Cardiac muscle cell (in vitro differentiated cells and primary cell): ENCODE measurements at regions not wholly inside any gene's neighbourhood (a gene's known extent, or its start where the extent isn't known, plus 50 kb on each side); places are given as distances from the start of the nearest gene placed in this dataset.

Experiments
- DNase-seq, 2 donors: peaks; one replicate each; pipeline versions ENCODE4 v3.0.0 to v3.0.0-alpha.2; 2010 to 2017; ENCODE audit warnings: low read depth in 1 of 2, low spot score in 1 of 2
- H3K27ac ChIP-seq: fragments of 200-600 bp; sonication (generic); 2 replicates; pipeline ENCODE4 v1.5.1; 2016
- H3K27me3 ChIP-seq: fragments of 200-600 bp; sonication (generic); 2 replicates; pipeline ENCODE4 v1.6.0; 2016; ENCODE audit warnings: control low read depth
- H3K36me3 ChIP-seq: fragments of 200-600 bp; sonication (generic); 2 replicates; pipeline ENCODE4 v1.5.1; 2016; ENCODE audit warnings: control low read depth
- H3K4me1 ChIP-seq: fragments of 200-600 bp; sonication (generic); 2 replicates; pipeline ENCODE4 v1.8.1; 2017; ENCODE audit warnings: low read depth, mild to moderate bottlenecking, mixed run types
- H3K4me3 ChIP-seq: fragments of 200-600 bp; sonication (generic); 2 replicates; pipeline ENCODE4 v1.5.1; 2016; ENCODE audit warnings: mild to moderate bottlenecking
- H3K9me3 ChIP-seq: fragments of 200-600 bp; sonication (generic); 2 replicates; pipeline ENCODE4 v1.5.1; 2017; ENCODE audit warnings: low read depth, mild to moderate bottlenecking, control low read depth
- TF ChIP-seq, protein P1 (sequence below): IDR thresholded peaks from 2 replicates; pipeline ENCODE4 v1.5.1; 2012; ENCODE audit warnings: low read depth, mild to moderate bottlenecking, low read length

DNA sequence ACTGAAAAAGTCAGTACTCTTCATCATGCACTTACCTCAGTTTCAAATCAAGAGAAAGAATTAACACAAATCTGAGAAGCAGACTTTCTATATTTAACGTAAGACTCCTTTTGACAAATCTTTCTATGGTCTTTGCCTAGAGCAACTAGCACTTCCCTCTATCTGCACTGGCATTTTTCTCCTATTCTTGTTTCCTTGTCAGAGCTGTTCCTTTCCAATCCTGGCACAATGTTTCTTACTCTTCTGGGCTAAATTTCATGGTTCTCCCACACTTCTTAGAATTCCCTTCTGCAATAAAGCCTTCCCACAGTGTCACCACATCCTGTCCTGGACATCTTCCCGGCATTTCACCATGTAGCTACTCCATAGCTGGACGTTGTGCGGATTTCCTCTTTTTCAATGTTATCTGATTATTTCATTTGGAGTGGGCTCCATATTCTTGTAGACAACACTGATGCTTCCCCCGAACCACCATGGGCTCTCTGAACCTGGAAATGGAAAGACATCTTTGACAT, 144.7 kb upstream of the CTNNA2 start:
- Histone ChIP-seq H3K36me3 (no peaks in the 10 kb centered on the region), H3K4me1 (peaks cover 6% of the 10 kb centered on the region), H3K4me3 (no peak overlapping the region), H3K9me3 (no peaks in the 10 kb centered on the region), H3K27ac (no peak overlapping the region), H3K27me3 (no peaks in the 10 kb centered on the region)
- TF ChIP-seq, protein P1, sequence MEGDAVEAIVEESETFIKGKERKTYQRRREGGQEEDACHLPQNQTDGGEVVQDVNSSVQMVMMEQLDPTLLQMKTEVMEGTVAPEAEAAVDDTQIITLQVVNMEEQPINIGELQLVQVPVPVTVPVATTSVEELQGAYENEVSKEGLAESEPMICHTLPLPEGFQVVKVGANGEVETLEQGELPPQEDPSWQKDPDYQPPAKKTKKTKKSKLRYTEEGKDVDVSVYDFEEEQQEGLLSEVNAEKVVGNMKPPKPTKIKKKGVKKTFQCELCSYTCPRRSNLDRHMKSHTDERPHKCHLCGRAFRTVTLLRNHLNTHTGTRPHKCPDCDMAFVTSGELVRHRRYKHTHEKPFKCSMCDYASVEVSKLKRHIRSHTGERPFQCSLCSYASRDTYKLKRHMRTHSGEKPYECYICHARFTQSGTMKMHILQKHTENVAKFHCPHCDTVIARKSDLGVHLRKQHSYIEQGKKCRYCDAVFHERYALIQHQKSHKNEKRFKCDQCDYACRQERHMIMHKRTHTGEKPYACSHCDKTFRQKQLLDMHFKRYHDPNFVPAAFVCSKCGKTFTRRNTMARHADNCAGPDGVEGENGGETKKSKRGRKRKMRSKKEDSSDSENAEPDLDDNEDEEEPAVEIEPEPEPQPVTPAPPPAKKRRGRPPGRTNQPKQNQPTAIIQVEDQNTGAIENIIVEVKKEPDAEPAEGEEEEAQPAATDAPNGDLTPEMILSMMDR, result no peak
- no peak for DNase-seq

DNA sequence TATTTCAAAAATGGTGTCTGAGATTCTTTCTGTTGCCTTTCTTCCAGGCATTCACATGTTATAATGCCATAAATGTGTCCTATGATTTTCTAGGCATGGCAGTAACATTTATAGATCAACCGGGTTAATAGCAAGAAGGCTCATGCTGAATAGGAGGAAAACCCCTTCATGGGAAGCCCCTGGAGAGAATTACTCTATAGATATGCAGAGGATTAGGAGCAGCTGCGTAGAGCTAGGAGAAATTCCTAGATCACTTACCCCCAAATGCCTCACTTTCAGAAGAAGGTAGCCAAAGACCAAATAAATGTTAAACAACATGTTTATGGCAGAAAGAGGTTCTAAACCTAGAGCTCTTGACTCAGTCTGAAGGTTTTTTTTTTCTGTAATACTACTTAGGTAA, 153.4 kb upstream of the CTNNA2 start:
- H3K4me1 ChIP-seq, result no peaks in the 10 kb centered on the region
- H3K4me3 ChIP-seq, result no peak overlapping the region
- TF ChIP-seq, protein P1, result no peak
- no peak for DNase-seq
- no peaks in the 10 kb centered on the region for H3K9me3 ChIP-seq
- H3K27ac ChIP-seq, result no peak overlapping the region
- H3K36me3 ChIP-seq, result no peaks in the 10 kb centered on the region
- H3K27me3 ChIP-seq, result no peaks in the 10 kb centered on the region

DNA sequence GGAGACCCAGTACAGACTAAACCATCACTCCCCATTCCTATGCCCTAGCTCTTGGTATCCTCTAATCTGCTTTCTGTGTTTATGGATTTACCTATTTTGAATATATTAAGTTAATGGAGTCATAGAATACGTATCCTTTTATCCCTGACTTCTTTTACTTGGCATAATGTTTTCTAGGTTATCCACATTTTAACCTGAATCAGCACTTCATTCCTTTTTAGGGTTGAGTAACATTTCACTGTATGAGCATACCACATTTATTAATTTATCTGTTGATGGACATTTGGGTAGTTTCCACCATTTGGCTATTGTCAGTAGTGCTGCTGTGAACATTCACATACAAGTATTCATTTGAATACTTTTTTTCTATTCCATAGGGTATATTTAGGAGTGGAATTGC, 157.3 kb upstream of the CTNNA2 start:
- Histone ChIP-seq H3K36me3 (no peaks in the 10 kb centered on the region), H3K9me3 (no peaks in the 10 kb centered on the region), H3K27me3 (no peaks in the 10 kb centered on the region), H3K4me1 (no peaks in the 10 kb centered on the region), H3K4me3 (no peak overlapping the region), H3K27ac (no peak overlapping the region)
- no peak for DNase-seq
- TF ChIP-seq, protein P1, result no peak

DNA sequence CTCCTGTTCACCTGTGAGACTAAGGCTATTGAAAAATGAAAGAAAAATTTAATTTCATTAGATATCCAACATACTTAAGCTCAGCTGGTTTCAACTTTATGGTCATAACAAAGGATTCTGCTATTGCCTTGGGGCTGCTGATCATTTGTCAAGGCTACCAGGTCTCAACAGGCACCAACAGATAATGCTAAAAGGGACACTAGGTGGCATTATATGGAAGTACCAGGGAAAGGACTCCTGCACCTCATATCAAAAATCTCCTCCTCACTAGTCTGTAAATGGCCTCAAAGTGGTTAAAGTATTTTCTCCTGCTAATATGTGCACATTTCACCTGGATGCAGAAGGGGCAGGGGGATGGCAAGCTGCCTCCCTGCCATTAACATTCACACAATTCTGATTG, 167.9 kb upstream of the REG3A start:
- Histone ChIP-seq H3K36me3 (no peaks in the 10 kb centered on the region), H3K27ac (no peak overlapping the region), H3K4me1 (peaks cover 3% of the 10 kb centered on the region), H3K9me3 (no peaks in the 10 kb centered on the region), H3K27me3 (no peaks in the 10 kb centered on the region), H3K4me3 (no peak overlapping the region)
- TF ChIP-seq, protein P1, result no peak
- DNase-seq, result peak in 1 of 2 donors; percentile 12

DNA sequence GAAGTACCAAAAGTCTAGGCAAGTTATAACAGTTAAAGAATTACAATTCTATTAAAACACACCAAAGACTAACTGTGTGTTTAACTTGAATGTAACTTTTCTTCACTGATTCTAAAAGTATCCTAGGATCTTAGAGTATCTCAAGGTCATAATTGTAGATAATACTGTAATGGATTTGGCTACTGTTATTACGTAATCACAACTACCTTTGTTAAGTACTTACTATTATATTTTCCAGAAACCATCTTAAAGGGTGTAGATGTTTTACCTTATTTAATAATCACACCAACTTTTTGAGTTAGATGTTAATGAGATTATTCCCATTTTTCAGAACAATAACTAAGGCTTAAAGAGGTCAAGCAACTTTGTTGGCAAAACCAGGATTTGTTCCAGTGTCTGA, 161.3 kb upstream of the REG3A start:
- DNase-seq, result no peak
- Histone ChIP-seq H3K4me1 (no peaks in the 10 kb centered on the region), H3K27ac (no peak overlapping the region), H3K9me3 (no peaks in the 10 kb centered on the region), H3K4me3 (no peak overlapping the region), H3K27me3 (no peaks in the 10 kb centered on the region), H3K36me3 (no peaks in the 10 kb centered on the region)
- TF ChIP-seq, protein P1, result no peak

DNA sequence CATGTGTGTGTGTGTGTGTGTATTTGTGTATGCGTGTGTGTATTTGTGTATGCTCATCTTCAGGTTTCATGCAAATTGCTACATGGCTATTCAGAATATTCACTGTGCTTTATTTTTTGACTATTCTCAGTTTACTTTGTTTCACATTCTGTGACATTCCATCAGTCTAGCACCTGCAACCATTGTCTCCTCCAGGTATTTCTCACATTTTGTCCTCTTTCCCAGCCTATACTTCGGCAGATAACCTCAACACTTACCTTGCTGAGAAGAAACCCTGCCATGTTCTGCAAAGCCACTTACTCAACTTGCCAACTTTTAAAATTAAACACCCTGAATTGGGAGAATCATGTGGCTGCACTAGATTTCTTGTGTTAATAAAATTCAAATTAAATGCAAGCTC, 135.4 kb upstream of the REG3A start:
- H3K36me3 ChIP-seq, result no peaks in the 10 kb centered on the region
- TF ChIP-seq, protein P1, result no peak
- H3K27ac ChIP-seq, result no peak overlapping the region

More for the DNA sequence above, 135.4 kb upstream of the REG3A start:
- no peak for DNase-seq
- Histone ChIP-seq H3K27me3 (no peaks in the 10 kb centered on the region), H3K4me3 (no peak overlapping the region), H3K9me3 (no peaks in the 10 kb centered on the region), H3K4me1 (no peaks in the 10 kb centered on the region)
